GM21825 (cell line): ENCODE measurements at regions not wholly inside any gene's neighbourhood (a gene's known extent, or its start where the extent isn't known, plus 50 kb on each side); places are given as distances from the start of the nearest gene placed in this dataset.

Experiments
- ATAC-seq: cut with Tn5 transposase; IDR thresholded peaks from one replicate; pipeline ENCODE4 v1.9.1; 2021; ENCODE audit warnings: mild to moderate bottlenecking, moderate library complexity; ENCODE audit not compliant: unreplicated experiment

DNA sequence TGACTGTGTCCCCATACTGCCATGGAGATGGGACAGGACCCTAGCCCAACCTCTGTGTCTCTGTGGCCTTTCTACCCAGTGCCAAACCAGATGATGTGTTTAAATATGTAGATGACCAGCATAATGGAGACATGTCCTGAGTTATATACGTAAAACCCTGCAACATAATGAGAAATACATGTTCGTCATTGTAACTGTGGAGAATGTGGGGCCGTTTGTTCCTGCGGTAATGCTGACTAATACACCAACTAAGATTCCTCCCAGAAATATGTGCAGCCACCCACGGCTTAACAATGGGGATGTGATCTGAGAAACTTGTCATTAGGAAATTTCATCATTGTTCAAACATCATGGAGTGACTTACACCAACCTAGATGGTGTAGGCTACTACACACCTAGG is 71.7 kb upstream of the SIM2 start:
- ATAC-seq, result no peak

DNA sequence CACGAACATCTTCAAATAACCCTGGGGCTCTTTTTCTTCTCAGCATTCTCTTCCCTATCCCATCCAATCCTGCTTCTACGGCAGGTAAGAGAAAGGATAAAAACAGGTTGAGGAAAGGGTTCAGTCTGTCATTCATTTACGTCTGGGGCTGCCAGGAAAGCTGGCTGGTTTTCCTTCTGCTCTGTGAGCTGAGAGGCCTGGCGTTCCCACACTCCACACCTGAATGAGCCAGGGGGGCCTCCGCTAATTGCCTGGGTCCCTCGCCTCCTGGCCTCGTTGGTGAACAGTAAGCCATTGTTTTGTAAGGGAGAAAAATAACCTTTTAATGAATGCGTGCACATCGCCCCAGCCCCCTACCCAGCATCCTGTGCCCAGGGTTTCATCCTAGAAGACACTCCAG is 70.8 kb upstream of the SIM2 start:
- ATAC-seq, result no peak

DNA sequence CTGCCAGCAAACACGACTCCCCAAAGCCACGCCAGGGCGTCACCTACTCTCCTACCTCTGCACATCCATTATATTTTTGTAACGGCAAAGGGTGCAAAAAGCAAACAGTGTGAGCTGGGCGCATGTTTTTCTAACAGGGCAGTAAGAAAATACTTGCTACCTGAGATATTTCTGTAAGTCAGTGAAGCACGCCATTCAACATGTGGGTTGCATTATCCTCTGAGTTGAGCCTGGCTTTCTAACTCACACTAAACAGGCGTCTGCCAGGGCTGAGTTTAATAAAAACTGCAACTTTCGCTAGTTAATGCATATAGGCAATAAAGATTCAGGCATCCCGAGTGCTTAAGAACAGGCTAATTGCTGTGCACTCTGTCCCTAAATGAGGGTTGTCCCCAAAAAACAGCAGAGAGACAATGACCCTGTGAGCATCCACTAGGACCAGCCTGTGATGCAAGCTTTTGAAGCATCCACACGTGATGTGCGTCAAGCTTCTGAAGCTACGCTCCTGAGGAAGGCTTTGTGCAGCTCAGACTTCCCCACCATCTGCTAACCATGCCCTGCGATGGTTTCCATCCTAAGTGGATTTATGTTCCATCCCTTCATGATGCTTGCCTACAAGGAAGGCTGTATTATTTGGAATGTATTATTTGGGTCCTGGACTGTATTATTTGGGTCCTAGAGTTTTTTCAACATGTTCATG is 70.0 kb upstream of the SIM2 start:
- ATAC-seq, result no peak

DNA sequence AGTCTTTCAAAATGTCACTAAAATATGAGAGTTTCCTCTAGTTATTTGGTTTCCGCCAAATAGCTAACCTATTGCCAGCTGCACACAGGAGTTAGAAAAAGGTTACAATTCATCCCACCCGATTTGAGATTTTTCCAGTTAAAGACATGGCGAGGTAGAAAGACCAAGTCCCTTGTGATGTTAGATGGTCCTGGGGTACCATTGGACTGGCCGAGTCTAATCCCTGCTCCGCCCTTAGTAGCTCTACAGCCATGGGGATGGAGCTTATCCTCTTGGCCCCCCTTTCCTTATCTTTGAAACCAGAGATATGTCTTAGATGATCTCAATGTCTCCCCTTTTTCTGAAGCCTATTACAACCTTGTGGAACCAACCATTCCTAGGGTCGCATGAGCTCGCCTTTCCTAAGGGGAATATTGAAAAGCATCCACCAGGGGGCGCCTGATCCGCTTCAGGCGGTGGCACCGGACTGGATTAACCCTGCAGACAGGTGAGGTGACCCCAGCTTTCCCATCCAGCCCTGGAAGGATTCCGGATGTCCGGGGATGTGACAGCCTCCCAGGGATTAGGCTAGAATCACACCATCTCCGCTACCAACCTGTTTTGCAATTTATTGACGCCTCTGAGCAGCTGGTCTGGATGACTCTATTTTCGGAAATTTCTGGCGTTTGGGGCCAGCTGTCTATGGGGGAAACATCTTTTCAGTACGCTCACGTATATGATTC is 68.3 kb upstream of the SIM2 start:
- no peak for ATAC-seq

DNA sequence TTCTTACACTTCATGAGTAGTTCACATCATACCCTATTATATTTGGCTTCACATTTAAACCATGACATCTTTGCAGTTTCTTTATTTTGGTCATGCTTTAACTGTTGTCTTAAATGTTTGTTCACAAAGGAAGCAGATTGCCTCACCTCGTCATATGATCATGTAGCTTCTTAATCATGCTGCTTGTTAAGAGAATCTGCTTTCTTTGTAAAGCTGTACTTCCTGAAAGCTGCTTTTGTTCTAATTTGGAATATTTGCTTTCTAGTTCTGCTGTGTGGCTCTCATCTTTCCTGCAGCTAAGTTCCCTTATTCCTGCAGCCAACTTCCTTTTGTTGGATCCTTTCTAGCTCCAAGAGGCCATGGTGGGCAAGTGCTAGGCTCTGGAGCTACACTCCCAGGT is 62.9 kb upstream of the SIM2 start:
- no peak for ATAC-seq

DNA sequence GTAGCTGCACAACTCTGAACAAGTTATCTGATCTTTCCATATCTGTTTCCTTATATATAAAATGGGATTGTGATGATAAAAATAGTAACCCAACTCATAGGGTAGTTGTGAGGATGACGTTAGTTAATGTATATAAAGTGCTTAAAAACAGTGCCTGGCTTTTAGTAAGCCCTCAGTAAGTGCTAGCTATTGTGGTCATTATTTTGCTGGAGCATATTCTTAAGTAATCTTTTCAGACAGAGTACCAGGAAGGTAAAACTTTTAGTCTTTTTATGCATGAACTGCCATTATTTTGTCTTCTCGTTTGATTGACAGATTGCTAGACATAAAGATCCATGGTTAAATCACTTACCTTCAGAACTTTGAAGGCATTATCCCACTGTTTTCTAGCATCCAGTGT is 62.5 kb upstream of the SIM2 start:
- ATAC-seq, result no peak

DNA sequence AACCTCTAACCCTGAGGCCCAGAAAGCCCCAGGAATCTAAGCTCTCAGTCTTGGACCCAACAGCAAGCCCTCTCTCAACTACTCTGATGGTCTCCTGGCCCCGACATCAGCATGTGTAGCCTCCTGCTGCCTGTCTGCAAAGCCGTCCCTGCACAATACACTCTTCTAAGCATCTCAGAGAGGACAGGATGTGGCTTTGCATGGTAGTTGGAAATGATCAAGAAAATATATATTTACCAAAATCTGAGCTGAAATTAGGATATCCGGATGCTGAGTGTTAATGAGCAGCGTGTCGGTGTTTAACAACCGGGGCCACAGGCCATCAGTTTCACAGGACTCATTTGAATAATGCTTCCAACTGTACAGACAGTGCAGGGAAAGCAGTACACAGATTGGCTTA is 59.1 kb upstream of the SIM2 start:
- no peak for ATAC-seq

DNA sequence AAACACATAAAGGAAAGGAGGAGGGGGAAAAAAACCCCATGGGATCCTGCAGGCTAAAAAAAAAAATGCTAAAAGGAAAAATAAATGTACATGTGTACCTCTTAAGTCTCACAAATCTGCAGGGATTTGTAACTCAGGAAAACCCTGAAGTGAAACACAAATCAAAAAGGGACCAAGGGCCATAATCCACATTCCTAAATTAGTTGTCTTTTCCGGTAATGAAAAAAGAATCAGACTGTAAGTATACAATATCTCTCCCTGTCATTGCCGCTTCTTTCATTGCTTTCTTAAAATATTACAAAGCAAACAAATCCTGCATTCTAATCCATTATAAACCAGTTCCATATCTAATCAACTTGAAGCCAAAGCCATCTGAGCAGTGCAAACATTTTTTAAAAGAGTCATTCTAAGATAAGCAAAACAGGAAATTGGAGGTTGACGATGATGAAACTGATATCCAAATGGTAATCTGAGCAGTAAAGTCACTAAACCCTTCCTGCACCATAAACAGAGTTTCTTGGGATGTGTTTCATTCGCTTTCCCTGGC is 58.7 kb upstream of the SIM2 start:
- no peak for ATAC-seq

DNA sequence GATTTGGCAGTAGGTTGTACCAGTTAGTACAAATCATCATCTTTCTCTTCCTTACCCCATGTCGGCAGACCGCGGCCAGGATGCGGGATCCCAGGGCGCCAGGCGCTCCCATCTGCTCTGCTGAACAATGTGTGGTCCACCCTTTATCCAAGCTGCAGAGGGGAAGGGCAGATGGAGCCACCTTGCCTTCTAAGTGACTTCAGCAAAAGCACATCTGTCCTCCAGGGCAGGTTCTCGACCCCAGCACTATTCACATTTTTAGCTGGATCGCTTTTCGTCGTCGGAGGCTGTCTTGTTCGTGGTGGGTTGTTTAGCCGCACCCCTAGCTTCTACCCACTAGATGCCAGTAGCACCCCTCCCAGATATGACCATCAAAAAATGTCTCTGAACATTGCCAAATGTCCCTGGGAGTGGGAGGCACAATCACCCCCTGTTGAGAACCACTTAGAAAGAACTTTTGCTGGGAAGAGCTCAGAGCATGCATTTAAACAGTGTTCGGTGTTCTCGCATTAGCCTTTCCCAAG is 58.1 kb upstream of the SIM2 start:
- ATAC-seq, result no peak

DNA sequence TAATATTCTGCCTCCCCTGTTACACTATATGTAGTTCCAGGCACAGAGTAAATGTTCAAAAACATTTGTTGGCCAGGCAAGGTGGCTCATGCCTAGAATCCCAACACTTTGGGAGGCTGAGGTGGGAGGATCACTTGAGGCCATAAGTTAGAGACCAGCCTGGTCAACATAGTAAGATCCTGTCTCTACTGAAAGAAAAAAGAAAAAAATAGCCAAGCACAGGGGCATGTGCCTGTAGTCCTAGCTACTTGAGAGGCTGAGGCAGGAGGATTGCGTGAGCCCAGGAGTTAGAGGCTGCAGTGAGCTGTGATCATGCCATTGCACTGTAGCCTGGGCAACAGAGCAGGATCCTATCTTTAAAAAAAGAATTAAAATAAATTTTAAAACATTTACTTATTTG is 57.6 kb upstream of the SIM2 start:
- ATAC-seq, result no peak

DNA sequence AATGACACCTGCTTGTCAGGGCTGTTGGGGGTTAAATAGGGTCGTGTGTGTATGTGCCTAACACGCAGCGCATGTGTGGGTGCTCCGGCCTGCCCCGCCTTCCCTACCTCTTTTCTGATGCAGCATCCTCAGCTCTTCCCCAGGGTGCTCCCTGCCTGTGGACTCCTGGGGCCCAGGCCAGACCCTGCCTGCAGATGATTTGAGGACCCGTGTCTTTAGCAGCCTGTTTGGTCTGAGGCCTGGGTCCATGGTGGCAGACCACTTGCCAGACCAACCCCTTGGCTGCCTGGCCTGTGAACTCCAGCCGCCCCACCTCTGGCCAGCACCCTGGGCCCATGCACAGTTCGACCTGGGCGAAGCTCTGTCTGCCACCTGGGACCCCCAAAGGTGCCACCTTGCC is 57.0 kb upstream of the SIM2 start:
- ATAC-seq, result no peak

DNA sequence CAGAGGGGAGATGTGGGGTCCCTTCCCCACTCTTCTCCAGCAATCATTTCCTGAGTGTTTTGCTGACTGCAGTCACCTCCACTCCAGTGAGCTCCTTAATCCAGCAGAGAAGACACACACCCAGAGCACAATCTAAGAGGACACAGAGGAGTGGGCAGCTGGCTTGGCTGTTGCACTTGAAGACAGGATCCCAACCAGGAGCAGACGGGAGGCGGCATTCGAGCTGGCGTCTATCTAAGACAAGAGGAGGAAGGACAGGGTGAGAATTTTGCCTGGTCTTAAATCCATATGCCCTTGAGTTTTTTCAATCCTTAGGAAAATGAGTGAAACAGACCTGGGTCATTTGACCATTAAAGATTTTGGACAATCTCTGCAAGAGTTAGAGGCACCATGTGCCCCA is 56.1 kb upstream of the SIM2 start:
- no peak for ATAC-seq

DNA sequence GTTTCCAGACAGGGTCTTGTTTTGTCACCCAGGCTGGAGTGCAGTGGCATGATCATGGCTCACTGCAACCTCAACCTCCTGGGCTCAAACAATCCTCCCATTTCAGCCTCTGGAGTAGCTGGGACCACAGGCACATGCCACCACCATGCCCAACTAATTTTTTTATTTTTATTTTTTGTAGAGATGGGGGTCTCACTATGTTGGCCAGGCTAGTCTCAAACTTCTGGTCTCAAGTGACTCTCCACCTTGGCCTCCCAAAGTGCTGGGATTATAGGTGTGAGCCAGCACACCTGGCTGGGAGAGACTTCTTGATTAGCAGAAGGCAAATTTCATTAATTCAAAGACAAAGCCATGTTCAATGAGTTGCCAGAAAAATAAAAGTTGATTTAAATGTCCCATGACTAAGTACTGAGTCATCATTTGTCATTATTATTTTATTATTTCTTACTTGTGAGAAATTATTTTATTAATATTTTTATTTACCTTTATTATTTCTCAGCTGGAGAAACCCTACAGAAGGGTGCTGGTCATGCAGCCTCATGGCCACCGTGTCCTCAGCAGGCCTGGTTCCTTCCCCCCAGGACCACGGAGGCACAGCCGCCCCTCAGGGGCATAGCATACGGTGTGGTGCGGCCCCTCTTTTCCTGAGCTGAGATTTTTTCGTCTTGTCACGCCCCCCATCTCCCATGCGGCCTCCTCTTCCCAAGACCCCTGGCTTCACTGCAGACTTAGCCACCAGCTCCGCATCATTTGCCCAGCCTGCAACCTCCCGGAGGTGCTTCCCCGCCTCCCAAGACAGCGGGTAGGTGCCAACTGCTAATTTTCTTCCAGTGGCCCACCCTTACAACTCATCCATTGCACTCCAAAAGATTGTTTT is 55.3 kb upstream of the SIM2 start:
- ATAC-seq, result no peak

DNA sequence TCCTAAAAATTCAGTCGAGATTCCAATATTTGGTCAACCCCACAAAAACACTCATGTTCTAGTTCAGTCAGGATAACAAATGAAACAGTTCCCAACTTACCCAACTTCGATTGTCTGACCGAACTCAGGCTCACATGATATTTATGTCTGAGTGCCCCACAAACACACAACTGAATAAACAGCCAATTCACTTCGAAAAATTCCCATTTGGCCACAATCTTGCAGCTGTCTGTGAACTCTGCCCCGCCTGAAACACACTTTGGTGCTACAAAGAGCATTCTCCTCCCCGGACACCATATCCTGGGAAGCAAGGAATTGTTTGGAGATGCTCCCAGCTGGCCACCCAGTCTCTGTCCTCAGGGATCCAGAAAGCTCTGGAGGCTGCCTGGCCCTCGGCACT is 52.9 kb upstream of the SIM2 start:
- ATAC-seq, result no peak

DNA sequence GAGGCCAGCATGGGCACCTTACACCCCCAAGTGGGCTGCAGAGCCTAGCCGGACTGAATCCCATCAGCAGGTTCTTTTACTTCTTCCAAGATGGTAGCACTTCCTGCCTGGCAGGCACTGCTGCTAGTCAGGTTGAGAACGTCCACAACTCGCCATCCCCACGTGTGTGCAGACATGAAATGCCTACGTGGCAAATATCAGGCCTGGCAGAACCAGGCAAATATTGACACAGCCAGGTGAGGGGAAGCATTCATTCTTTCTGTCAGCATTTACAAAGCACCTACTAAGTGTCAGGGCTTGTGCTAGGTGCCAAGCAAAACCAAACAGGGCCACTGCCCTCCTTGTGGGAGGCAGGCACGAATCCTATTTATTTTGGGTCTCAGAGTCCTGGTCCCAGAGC is 52.3 kb upstream of the SIM2 start:
- no peak for ATAC-seq

DNA sequence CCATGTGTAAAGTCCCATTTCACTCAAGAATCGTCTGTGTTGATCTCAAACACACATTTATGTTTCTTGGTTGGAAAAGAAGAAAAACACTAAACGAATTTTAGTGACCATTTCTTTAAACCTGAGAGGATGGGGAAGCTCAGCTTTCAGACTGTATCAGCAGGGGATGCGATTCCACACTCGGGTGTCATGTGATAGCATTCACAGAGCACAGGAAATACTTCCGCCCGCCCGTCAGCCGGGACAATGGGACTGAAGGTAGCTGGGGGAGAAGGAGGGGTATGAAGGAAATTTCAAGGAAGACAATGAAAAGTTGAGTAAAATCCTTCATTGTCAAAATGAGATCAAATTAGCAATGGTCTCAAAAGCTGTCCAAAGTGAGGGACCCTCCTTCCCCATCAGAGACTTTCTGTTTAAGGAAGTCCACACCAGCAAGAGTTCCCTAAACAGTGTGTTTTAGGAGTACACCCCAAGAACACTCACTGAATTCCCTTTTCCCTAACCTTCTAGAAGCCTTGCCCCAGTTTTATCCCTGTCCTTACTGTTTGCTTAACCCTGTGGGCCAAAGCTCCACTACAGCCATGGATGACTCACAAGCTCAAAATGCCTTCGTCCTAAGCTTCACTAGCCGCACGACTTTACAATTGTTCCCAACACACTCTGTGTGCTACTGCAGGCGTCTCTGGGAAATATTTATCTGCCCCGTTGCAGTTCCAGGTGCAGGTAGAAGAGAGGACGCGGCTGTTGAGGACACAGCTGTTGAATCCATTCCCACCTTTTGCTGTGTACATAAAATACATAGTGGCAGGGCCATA is 51.4 kb upstream of the SIM2 start:
- ATAC-seq, result no peak
